ENCODE measurements at regions not wholly inside any gene's neighbourhood (a gene's known extent, or its start where the extent isn't known, plus 50 kb on each side); places are given as distances from the start of the nearest gene placed in this dataset.

GRCh38 chr15:98169551-98169950 is 209.0 kb downstream of the ARRDC4 start:
- no peak for TF ChIP-seq CTCF (IDR thresholded peaks at IDR 0.05)
- TF ChIP-seq FOXJ3 (CRISPR knock-in tag; IDR thresholded peaks at IDR 0.05; ENCODE audit: borderline replicate concordance), result no peak
- no peak for TF ChIP-seq ZNF512 (CRISPR knock-in tag; IDR thresholded peaks at IDR 0.05; ENCODE audit: borderline replicate concordance)
- no peak for TF ChIP-seq STAT6 (CRISPR knock-in tag; conservative IDR thresholded peaks at IDR 0.05; ENCODE audit: low read depth)
- no peak for TF ChIP-seq MLX (CRISPR knock-in tag; IDR thresholded peaks at IDR 0.05)
- TF ChIP-seq OVOL2 (CRISPR knock-in tag; IDR thresholded peaks at IDR 0.05; ENCODE audit: borderline replicate concordance), result no peak

Data from WTC11 (cell line).